ENCODE measurements at regions not wholly inside any gene's neighbourhood (a gene's known extent, or its start where the extent isn't known, plus 50 kb on each side); places are given as distances from the start of the nearest gene placed in this dataset.

DNA sequence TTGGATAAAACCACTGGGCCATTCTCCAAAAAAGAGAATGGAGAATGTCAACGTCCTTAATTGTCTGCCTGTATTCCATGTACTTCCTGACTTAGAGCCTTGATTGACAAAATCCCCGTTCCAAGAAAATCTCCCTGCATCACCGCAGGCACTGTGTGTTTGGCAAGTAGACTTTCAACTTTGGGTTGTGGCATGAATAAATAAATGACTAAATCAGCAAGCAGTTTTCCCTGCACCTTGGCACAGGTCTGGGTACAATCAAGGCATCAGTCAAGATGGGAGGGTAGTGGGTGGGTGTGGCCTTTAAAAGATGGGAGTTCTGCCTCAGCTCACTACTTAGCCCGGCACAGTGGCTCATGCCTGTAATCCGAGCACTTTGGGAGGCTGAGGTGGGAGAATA is 248.5 kb upstream of the RPL38 start:
- DNase-seq (ENCODE audit: low spot score) = no peak

DNA sequence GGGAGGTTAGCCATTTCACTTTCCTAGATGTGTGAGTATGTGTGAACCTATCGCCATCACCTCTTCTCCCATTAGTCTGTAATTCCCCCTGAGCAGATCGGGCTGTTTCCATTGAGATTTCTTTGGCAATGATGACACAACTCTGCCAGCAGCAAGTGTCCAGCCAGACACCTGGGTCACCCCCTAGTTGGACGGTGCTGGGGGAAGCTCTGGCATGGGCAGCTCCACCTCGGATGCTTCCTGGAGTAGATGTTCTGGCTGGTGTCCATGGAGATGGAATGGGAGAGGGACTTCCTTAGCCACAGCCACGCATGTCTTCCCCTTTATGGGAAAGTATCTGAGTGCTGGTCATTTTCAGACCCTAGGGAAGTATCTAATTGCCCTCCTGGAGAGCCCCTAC is 247.9 kb upstream of the RPL38 start:
- no peak for DNase-seq (ENCODE audit: low spot score)

DNA sequence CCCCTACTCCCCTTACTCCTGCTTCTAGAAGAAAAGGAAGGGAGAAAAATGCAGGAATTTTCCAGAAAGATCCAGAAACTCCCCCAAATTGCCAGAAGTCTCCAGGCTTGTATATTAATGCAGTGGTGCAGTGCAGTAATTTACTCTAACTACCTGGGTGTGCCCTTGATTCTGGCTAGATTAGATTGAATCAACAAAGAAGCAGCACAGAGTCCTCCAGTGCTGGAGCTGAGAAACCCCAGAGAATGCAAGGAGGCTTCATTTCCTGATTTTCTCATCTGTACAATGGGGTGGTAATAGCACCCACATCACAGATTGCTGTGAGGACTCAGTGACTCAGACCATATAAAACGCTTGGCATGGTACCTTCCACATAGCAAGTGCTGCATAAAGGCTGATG is 247.3 kb upstream of the RPL38 start:
- no peak for DNase-seq (ENCODE audit: low spot score)

DNA sequence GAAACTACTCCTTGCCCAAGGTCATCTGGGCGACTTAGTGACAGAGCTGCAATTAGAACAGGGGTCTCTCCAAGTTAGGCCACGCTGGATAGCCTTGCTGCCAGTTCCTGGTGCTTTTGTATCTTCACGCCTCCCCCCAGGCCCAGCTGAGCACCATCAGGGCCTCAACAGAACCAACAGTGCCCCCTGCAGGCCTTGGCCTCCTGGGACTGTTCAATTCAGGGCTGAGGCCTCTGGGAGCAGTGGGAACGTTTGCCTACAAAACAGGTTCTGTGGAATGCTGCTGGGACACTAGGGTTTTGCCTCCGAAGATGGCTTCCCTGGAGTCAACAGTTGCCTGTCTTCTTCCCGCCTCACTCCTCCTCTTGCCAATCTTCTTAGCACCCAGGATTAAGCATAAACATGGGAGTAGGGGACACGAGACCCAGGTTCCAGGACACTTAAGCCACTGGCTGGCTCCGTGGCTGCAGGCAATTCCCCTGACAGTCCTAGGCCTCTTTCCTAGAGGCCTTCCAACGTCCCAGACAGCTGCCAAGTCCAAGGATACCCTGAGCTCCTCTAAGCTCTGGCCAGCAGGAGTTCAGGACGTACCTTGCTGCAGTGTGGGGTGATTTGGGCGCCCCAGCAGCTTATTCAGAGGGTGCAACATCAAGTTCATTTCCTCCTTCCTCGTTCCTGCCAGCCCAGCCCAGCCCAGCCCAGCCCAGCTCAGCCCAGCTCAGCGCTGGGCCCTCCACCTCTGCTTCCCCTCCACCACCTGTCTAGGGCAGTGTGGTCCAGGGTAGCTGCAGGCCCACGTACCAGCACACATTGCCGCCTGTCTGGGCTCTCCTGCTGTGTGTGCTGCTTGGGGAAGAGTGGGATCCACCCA is 246.6 kb upstream of the RPL38 start:
- peak; percentile 34 for DNase-seq (ENCODE audit: low spot score)

DNA sequence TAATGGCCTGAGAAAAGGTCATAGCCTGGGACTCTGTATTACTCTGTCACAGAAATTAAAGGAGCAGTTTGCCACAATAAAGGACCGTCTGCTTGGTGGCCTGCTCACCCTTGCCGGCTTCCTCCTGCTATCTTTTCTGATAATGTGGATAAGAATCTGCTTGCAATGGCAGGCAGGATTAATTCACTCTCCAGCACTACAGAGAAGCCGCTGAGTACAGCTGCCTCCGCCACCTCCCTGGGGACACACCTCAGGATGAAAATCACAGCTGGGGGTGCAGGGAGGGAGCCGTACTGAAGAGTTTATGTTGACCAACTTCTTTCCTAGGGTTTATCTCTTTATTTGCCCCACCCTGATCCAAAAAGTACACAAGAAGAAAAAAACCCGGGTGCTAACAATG is 245.9 kb upstream of the RPL38 start:
- DNase-seq (ENCODE audit: low spot score) = no peak

DNA sequence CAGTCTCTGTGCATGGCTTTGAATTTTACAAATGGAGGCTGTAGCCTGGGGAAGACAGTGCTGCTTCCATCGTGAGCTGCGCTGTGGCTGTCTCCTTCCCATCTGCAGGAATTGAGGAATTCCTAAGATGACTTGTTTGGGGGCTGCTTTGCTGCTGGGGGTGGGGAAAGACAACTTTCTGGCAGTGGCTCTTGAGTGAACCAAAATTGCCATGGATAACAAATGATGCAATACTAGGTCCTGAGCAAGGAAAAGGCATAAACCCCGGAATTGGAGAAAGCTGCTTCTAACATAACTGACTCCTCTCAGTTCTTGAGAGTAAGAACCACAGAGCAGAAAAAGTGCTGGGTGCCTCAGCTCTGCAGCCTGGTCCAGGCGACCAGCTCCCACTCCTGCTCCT is 245.0 kb upstream of the RPL38 start:
- DNase-seq (ENCODE audit: low spot score) = no peak

DNA sequence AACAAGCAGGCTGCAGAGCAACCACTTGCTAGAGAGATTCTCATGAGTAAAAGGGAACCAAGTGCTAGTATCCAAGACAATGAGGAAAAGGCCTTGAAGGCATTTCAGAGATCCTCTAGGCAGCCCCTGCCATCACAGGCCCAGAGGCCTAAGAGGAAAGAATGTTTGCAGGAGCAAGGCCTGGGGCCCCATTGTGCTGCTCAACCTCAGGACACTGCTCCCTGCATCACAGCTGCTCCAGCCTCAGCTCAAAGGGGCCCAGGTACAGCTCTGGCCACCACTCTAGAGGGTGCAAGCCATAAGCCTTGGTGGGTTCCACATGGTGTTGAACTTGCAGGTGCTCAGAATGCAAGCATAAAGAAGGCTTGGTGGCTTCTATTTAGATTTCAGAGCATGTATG is 243.0 kb upstream of the RPL38 start:
- no peak for DNase-seq (ENCODE audit: low spot score)

DNA sequence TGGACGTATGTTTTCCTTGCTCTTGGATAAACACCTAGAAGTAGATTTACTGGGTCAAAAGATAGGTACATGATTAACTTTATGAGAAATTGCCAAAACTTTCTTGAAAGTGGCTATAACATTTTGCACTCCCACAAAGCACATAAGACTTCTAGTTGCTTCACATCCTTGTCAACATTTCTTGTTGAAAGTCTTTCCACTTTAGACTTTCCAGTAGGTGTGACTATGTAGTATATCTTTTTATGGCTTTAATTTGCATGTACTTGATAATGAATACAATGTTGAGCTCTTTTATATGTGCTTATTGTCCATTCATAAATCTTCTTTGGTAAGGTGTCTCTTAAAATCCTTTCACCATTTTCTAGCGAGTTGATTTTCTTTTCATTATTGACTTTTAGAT is 241.2 kb upstream of the RPL38 start:
- DNase-seq (ENCODE audit: low spot score) = no peak

DNA sequence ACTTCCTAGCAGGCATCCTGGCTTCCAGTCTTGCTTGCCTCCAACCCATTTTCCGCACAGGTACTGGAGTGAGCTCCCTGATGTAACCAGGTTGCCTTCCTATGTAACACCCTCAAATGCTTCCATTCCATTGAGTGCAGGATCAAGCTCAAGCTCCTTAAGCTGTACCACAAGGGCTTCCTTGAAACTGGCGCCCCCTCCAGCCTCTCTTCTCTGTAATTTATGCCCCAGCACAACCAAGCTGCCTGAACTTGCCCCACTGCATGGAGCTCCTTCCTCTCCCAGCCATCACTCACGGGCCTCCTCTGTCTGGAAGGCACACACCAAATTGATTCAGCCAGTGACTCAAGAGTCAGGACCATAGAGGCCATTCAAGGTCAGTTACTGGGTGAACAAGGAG is 234.8 kb upstream of the RPL38 start:
- no peak for DNase-seq (ENCODE audit: low spot score)

DNA sequence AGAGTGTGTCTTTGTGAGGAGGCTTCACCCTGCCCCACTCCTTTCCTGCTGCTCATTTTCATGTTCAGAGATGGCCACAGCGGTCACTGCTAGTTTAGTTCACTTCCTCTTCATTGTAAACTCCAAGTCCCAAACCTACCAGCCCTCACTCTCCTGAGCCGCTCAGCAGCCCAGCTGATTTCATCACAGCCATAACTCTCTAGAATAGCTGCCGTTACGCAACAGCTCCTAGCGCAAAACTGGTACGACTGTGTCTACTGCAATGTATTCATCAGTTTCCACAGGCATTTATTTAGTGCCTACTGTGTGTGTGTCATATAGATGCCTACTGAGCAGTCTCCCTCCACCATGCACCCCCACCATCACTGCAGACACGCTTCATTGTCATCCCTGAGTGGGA is 233.5 kb upstream of the RPL38 start:
- no peak for DNase-seq (ENCODE audit: low spot score)

DNA sequence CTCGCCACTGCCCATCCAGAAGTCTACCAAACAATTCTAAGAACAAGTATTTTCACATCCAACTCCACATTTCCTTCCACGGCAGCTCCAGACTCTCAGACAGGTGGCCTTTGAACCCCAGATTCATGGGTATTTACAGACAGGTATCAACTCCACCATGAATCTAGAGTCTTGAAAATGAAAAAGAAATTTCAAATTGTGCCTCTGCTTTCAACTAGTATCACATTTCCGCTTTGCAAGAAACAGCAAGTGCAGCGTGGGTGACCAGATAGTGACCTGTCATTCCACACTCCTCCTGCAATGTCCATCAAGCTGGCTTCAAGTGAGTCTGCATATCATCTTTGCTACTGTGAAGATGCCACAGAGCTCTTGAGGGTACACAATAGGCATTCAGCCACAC is 232.4 kb upstream of the RPL38 start:
- no peak for DNase-seq (ENCODE audit: low spot score)

DNA sequence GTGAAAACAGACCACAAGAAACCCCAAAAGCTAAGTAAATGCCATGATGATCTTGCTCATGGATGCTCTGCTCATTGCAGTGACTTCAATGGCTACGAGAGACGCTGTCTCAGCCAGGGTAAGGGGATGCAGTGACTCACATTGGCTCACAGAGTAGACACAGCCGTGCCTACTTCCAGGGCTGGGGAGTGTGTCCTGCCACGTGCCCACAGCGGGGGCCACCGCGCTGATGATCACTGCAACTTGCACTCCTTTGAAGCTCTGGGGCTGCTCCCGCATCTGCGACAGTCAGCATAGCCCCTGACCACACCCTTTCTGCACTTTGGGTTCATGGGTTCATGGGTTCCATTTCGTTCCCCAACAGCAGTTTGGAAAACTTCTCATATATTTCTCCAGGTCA is 231.4 kb upstream of the RPL38 start:
- DNase-seq (ENCODE audit: low spot score) = no peak

DNA sequence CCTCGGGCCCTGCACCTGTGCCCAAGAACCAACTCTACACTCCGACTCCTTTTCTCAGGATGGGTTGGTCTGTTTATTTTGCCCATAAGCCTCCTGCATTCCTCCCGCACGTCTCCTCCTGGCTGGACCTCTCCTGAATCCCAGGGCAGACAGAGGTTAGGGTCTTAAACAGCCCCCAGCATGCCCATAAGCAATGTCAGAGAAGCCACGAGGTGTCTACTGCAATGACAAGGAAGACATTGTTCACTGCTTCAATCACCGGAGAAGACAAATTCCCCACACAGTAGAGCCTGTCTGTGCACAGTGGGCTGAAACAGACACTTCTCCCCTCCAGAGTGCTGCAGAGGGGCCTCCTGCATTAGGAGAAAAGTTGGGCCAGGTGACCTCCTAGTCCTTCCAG is 230.6 kb upstream of the RPL38 start:
- no peak for DNase-seq (ENCODE audit: low spot score)

DNA sequence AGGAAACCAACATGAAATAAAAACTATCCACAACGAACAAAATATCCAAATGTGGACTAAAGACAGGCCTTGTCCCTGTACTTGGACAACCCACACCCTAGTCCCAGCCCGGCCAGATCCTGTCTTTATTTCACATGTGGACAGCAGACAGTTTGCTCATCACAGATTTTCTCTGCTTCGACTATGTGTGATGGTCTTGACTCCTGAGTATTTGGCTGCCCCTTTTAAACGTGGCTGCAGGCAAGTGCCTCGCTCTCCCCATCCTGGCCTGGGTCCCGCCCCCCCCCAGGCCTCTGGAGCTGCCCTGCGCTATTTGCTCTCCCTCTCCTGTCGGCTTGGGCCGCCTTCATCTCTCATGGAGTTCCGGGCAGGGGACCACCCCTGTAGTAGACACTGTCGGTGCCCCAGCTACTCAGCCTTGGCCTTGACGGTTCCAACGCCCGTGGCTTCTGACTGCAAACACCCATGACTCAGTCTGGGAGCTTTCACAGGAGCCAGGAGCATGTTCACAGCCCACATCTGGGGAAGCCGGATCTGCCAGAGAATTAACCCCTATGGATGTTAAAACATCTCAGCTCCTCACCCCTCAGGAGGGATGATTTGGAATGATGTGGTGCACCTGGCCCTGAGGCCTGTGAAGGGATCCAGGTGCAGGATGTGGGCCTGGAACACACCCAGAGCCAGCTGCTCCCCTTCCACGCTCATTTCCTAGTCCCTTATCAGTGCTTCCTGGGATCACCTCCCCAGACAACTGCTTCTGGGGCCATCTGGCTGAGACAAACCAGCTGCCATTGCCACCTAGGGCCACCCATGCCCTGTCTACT is 229.7 kb upstream of the RPL38 start:
- DNase-seq (ENCODE audit: low spot score) = no peak

DNA sequence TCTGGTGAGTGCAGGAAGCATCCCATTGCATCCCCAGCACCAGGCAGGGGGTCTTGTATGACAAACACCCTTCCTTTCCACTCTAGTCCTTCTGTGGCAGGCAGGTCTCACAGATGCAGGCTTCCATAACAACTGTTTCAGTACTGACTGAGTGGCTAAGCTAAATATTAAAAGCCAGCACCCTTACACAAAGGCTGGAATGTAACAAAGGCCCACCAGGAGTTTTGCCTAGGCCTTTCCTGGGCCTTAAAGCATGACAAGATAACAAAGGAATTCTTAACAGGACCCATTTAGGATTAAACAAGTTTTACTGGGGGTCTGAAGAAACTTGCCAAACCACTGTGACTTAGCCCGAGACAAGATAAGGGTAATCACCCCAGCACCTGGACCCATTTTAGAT is 228.9 kb upstream of the RPL38 start:
- no peak for DNase-seq (ENCODE audit: low spot score)

DNA sequence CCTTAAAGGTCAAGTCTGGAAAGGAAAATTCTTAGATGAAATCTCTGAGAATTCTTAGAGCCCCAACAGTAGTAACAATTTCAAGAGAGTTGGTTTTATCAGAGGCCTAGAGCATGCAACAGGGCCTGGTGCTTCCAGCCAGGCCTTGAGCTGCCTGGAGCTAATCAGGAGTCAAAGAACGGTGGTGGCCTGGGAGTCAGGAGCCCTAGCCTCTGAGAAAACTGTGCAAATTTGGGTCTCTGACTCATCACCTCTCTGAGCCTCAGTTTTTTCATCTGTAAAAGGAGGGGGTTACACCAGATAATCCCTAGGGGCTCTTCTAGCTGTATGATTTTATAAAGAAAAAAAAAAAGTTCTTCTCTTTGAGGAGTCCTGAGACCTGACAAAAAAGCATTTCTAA is 227.3 kb upstream of the RPL38 start:
- no peak for DNase-seq (ENCODE audit: low spot score)

DNA sequence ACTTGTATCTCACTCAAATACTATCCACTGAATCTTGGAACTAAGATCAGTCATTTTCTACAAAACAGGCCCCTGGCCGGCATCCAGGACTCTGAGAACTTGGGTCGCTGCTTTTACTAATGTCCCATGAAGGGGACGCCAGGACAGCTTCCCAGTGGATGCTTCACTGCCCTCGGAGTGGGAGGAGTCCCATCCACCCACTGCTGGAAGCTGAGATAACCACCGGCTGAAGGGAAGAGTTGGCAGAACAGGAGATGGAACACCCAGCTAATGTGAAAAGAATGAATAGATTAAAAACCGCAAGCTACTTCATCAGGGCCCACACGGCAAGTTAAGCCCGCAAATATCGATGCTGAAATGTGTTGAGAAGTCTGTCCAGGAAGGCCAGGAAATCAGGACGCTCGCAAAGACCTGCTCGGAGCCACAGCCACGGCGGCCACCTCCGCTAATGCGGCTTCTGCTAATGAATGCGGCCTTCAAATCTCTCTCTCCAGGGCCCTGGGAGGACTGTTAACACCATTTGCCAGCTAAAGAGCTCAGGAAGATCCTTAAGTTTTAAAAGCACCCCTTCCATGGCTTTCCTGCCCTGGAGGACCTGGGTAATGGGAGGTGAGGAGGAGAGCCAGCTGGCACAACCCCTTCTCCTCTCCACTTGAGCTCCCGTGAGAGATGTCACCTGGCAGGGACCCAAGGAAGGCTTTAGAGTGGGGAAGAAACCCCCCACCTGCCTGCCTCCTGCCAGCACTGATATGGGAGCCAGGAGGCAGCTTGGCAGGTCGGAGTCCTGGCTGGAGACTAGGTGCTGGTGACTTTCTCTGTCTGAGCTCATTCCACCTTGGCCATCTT is 226.6 kb upstream of the RPL38 start:
- DNase-seq (ENCODE audit: low spot score) = no peak

DNA sequence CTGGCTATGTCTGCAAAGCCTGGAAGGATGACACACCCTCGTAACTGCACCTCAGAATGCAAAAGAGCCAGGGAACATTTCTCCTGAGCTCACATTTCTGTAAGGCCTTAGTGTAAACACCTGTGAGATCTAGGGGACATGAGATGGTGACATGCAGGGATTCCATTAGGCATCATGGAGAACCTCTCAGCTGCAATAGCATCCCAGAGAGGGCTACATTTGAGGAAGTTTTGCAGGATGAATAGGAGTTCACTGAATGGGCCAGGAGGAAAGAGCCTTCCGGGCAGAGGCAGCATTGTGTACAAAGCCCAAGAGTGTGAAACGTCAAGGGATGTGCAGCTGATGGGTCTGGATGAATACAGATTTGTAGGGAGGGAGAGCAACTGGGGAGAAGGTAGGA is 223.0 kb upstream of the RPL38 start:
- no peak for DNase-seq (ENCODE audit: low spot score)

DNA sequence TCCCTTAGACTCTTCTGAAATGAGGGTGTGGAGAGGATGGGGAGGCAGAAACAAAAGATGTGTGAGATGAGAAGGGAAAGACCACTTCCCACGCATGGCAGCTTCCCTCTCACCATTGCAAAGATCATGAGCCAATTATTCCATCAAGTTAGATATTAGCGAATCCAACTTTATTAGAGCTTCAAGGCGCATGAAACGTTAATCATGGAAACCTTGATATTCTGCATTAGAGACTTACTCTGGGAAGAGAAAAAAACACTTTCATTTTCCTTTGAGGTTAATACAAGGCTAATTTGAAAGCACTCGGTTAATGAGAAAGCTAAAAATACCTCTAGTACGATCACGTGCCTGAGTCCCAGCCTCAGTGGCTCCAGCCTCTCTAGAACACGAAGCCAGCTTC is 220.6 kb upstream of the RPL38 start:
- DNase-seq (ENCODE audit: low spot score) = no peak

DNA sequence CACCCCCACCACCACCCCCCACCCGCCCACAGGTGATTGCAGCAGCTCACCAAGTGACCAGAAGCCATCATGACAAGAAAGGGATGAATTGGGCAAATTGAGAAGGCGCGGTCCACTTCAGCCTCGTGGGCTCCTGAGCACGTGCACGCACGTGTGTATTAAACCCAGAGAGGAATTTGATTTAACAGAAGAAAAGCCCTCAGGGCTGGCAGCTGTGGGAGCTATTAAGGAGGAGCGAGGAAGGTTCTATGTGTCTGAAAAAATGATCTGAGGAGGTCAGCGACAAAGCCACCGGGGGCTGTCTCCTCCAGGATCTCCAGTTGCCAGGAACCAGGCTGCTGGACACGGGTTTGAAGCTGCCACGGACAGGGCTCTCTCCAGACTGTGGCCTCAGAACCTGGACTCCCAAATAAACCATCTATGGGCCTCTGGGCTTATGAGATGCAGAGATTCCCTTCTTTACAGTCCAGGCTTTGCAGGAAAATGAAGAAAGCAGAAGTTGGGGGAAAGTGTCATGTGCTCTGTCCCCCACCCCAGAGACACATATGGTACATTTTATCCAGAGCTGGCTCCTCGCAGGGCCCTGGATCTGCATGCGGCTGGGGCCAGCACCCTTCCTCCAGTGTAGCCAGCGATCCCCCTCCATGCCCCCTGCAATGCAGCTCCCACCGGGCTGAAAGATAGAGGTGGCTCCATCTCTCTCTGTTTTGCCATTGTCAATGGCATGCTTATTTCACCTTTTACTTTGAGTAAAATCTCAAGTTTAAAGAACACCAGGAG is 219.7 kb upstream of the RPL38 start:
- DNase-seq (ENCODE audit: low spot score) = no peak

DNA sequence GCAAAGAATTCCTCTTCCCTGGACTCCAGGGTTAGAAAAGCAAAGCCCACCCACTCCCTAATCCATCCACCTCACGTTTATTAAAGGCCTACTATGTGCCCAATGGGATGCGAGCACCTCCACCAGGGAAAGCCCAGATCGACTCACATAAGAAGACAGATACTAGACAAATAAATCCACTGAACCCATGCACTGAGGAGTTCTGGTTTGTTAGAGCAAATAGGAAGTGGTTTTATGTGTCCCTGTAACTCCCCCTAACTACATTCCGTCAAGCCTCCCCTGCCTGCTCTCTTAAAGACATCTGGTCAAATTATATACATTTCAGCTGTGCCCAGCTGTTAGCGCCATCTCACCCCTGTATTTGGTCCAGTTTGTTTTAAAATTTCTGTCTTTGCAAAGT is 218.5 kb upstream of the RPL38 start:
- no peak for DNase-seq (ENCODE audit: low spot score)

Data from cerebellar cortex (tissue), 1 donor.